Motor neuron (in vitro differentiated cells): ENCODE measurements at regions not wholly inside any gene's neighbourhood (a gene's known extent, or its start where the extent isn't known, plus 50 kb on each side); places are given as distances from the start of the nearest gene placed in this dataset.

Experiments used
- ATAC-seq, 8 experiments: fragments of 200-7000 bp; cut with Tn5 transposase; replicated peaks in 6 of 8; 2 replicates each; pipeline ENCODE4 v1.8.0; 2021; ENCODE audit warnings: mild to moderate bottlenecking in 8 of 8, moderate library complexity in 8 of 8
- H3K27ac ChIP-seq, 2 donors: fragments of 250-450 bp; sonication (Bioruptor Pico); 2 replicates each; pipeline ENCODE4 v1.9.0; 2021; ENCODE audit warnings: antibody characterized with exemption in 2 of 2, mild to moderate bottlenecking in 2 of 2, moderate library complexity in 1 of 2
- H3K4me1 ChIP-seq, 2 donors: fragments of 250-450 bp; sonication (Bioruptor Pico); replicated peaks in 1 of 2; 2 replicates each; pipeline ENCODE4 v1.6.1; 2021; ENCODE audit warnings: antibody characterized with exemption in 2 of 2, mild to moderate bottlenecking in 2 of 2, moderate library complexity in 1 of 2
- H3K4me3 ChIP-seq, 5 donors: fragments of 250-450 bp; sonication (Bioruptor Pico); 2 replicates each; pipeline ENCODE4 v1.9.0; 2021; ENCODE audit warnings: antibody characterized with exemption in 5 of 5, mild to moderate bottlenecking in 5 of 5, moderate library complexity in 4 of 5
- WGBS, 10 experiments: fragments of 450-650 bp; shearing (Covaris generic); methylation state at CpG; one replicate each; pipeline ENCODE4 v1.0.0; 2022; 5-methylcytosine and 5-hydroxymethylcytosine counted together
- in situ Hi-C, 9 experiments: fragments of 400-800 bp; cut with MboI; loops; one replicate each; pipeline ENCODE4 v1.15.0; 2021; ENCODE audit warnings: low sequenced_read_pairs in 9 of 9, low pct_unique_long_range_greater_than_20kb in 2 of 9; ENCODE audit not compliant: unreplicated experiment in 9 of 9

DNA sequence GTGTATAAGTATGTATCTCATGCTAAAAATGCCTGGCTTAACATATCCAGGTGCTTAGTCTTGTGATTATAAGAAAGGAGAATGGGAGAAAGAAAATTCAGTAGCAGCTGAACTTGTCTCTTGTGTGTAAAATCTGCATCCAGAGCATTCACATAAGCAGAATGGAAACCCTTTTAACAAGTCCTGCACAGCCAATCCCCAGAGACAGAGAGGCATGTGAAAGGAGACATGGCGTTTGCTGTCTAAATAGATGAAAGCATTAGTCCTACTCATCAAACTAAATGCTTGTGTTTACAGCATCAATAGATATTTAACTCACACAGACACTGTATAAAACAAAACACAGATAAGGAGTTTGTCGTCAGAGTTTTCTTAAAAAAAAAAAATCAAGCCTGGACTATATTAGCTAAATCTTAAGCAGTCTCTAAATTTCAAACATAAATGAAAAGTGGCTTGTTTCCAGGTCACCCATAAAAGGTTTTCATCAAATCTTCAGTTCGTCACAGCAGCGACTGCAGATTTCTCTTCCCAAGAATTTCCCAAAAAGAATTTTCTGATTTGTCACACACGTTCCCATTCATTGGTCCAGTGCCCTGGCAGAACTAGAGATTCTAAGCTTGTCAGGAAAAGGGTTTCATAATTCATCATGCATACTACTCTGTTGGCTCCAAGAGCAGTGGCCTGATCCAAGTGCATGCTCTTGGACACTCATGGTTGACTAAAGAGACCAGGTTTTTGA, 249.2 kb downstream of the BTG1 start:
- Histone ChIP-seq H3K4me1 (peaks cover 7 to 10% of the 10 kb centered on the region in 2 donors), H3K4me3 (no peak overlapping the region), H3K27ac (no peak overlapping the region)
- 18 to 100% (median 84%) methylated on average over 1 to 5 of the region's 5 CpGs for WGBS, 10 experiments
- in situ Hi-C loops: no loop called here
- no peak for ATAC-seq

DNA sequence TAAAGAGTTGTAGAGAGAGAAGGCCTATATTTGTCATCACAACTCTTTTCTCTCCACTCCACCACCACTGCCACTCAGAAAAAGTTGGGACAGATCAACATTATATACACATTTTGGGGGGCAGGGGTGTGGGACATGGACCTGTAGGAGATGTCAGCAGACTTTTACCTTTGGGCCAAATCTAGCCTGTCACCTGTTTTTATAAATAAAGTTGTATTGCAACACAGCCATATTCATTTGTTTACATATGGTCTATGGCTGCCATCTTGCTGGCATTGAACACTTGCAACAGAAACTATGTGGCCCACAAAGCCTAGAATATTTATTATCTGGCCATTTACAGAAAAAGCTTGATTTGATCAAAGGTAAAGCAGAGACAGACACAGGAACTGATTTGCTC, 250.7 kb downstream of the BTG1 start:
- ATAC-seq: no peak
- in situ Hi-C loops: no loop called here
- H3K4me1 ChIP-seq: peaks cover 7 to 13% of the 10 kb centered on the region in 2 donors
- no peak overlapping the region for H3K4me3 ChIP-seq
- no peak overlapping the region for H3K27ac ChIP-seq

DNA sequence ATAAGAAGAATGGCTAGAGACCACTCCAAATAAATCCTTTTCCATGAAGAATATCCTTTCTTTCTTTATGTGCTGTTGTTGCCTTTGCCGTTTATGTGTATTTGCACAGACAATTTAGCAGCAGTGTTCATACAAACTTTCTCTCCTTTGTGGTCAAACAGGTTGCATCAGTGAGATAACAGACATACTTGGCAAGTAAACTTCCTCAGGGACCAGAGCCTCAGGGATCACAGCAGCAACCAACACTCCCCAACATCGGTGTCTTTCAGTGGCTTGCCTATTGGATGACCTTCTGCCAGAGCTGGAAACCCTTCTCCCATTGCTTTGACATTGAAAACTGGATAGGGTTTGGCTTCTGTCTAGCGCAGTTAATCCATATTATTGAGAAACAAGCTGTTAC, 252.2 kb downstream of the BTG1 start:
- Histone ChIP-seq H3K4me3 (no peak overlapping the region), H3K4me1 (peaks cover 7 to 13% of the 10 kb centered on the region in 2 donors), H3K27ac (no peak overlapping the region)
- WGBS, 10 experiments: 88 to 100% (median 100%) methylated on average over 1 to 3 of the region's 3 CpGs
- no peak for ATAC-seq
- in situ Hi-C loops: no loop called here

DNA sequence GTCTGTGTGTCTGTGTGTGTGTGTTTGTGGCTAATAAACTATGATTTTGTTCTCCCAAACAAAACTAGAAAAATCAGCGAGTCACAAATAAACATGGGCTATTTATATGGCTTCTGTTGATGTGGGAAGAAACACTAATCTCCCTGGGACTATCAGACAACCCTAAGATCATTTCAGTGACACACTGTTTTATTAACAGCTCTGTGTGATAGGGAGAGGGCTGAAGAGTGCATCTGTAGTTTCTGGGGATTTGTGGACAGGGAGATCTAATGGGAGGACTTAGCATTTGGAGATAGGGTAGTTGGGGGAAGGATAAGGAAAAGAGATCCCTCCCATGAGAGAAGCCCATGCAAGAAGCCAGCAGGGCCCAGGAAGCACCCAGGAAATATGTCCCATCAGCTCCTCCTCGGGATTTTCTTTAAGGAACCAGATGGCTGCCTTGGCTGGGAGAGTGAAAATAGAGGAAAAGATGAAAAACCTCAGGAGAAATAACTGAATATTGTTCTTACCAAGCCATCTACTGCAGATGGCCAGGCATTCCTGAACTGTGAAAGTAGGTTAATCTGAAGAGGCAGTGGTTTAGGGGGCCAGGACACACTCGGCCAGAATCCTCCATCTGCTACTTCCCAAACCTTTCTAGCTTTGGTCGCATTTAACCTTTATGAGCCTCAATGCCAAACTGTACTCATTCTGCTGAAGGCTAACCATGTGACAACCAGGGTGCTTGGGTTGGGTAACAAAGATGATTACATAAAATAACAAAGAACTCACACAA, 253.4 kb downstream of the BTG1 start:
- no peak overlapping the region for H3K27ac ChIP-seq
- in situ Hi-C loops: no loop called here
- WGBS, 10 experiments: 14 to 100% (median 72%) methylated on average over 1 to 4 of the region's 4 CpGs
- peak in 1 of 8 experiments; percentile 33 for ATAC-seq
- peaks cover 7 to 13% of the 10 kb centered on the region in 2 donors for H3K4me1 ChIP-seq
- H3K4me3 ChIP-seq: no peak overlapping the region

DNA sequence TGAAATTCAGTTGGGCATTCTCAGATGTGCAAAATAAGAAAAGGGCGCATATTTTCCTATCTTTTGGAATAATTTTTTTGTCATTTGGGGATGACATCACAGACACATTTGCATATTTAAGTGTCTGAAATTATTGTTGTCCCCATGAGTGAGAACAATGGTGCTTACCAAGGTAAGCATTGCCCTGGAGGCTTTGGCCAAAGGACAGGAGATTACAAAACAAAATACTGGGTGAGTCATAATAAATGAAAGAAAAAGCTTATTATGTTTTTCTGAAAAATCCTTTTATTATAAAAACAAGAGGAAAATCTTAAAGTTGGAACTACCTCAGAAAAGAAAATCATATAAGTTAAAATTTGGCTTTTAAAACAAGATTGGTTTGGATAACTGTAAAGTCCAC, 254.9 kb downstream of the BTG1 start:
- H3K4me3 ChIP-seq: no peak overlapping the region
- in situ Hi-C loops: no loop called here
- peaks cover 7 to 16% of the 10 kb centered on the region in 2 donors for H3K4me1 ChIP-seq
- no peak for ATAC-seq
- WGBS, 10 experiments: 67 to 100% (median 100%) methylated on average over 1 of the region's 1 CpG
- no peak overlapping the region for H3K27ac ChIP-seq

DNA sequence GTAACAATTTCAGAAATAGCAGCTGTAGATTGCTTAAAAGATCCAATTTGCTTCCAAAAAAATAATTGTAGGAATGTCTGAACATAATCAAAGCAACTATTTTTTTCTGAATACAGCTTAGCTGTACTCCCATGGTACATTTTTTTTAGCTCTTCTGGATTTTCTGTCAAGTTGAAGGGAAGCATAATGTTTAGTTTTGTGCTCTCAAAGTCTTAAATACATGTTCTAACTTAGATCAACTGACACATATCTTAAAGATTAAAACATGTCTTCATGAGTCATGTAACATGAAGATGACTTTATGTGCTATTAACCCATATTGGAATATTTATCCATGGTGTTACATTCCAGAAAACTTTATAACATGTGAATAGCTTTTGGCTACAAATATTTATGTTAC, 255.7 kb downstream of the BTG1 start:
- Histone ChIP-seq H3K27ac (no peak overlapping the region), H3K4me1 (peaks cover 10 to 20% of the 10 kb centered on the region in 2 donors), H3K4me3 (no peak overlapping the region)
- in situ Hi-C loops: no loop called here
- no peak for ATAC-seq

DNA sequence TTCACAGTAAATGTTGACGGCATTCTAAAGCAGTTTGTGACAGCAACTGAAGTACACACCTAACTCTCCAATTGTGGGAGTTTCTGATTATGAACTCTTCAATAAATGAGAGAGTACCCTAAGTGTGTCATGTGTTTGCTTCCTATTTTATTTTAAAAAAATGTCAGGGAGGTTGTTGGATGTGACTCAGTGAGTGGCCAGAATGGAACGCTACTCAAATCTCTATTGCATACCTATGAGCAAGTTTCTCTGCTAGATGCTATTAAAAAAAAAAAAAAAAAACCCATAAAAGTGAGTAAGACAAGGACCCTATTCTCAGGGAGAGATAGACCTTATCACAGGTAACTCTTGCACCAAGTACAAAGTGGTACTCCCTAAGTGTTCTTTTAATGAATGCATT, 256.6 kb downstream of the BTG1 start:
- no peak for ATAC-seq
- WGBS, 10 experiments: 71 to 100% (median 100%) methylated on average over 1 to 2 of the region's 2 CpGs; no CpG with 5 or more reads in 1 of the 10 experiments
- Histone ChIP-seq H3K4me1 (peaks cover 18 to 29% of the 10 kb centered on the region in 2 donors), H3K4me3 (no peak overlapping the region), H3K27ac (no peak overlapping the region)
- in situ Hi-C loops: no loop called here

DNA sequence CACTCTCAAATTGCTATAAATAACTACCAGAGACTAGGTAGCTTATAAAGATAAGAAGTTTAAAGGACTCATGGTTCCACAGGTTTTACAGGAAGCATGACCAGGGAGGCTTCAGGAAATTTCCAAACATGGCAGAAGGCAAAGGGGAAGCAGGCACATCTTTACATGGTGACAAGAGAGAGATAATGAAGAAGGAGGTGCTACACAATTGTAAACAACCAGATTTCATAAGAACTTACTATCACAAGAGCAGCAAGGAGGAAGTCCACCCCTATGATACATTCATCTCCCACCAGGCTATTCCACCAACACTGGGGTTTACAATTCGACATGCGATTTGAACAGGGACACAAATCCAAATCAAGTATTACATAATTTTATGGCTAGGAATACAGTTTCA, 257.7 kb downstream of the BTG1 start:
- 83 to 100% (median 93%) methylated on average over 1 to 2 of the region's 2 CpGs; no CpG with 5 or more reads in 1 of the 10 experiments for WGBS, 10 experiments
- in situ Hi-C loops: no loop called here
- peaks cover 22 to 40% of the 10 kb centered on the region in 2 donors for H3K4me1 ChIP-seq
- H3K27ac ChIP-seq: no peak overlapping the region
- ATAC-seq: no peak
- H3K4me3 ChIP-seq: no peak overlapping the region

DNA sequence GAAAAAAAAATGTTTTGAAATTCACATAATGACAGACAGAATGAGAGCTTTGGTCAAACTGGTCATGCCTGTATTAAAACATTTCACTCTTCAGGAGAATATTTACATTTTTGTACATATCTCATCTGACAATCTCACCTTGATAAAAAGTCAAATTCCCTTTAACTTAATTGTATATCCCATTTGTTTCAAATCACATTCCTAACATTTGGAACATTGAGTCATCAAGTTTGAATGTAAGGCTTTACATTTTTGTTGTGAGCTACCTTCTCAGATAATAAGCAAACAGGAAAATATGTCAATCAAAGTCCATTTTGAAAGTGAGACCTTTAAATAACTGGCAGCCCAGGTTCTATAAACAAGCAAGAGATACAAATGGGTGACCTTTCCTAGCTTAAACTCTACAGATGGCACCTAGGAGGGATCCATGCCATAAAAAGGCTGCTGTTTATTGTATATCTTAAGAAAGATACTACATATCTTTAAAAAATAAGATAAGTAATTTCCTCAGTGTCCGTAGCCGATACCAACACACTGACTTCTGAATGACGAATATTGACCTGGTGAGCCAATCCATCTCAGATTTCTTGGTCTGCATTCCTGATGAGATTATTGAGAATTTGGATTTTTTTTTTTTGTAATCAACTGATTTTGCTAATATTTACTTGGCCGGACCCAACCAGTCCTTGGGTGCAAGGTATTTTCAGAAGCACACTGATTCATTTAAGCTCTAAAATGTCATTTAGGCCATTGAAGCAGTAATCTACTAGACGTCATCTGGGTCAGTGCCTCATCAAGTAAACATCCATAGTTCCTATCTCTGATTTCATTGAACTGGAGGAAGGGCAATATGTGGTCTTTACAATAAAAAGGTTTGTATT, 259.6 kb downstream of the BTG1 start:
- no peak overlapping the region for H3K27ac ChIP-seq
- 85 to 100% (median 95%) methylated on average over 4 to 5 of the region's 5 CpGs; no CpG with 5 or more reads in 1 of the 10 experiments for WGBS, 10 experiments
- H3K4me3 ChIP-seq: no peak overlapping the region
- peaks cover 22 to 32% of the 10 kb centered on the region in 2 donors for H3K4me1 ChIP-seq
- no peak for ATAC-seq
- in situ Hi-C loops: no loop called here

DNA sequence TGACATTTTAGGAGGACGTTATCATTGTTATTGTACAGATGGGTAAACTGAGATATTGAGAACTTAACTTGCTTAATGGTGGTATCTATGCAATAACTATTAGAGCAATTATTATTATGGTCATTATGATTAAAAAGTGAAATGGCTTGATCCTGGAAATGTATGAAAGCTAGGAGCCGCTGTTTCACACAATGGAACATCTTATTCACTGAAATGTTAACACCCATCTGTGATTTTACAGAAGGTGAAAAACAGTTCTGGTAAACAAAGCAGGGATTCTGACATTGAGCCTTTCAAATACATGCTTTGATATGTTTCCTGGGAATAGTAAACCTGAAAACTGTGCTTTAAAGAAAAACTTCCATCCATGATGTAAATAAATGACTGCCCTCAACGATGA, 261.4 kb downstream of the BTG1 start:
- peak in 5 of 8 experiments; percentile 9 to 30 (median 19) for ATAC-seq
- Histone ChIP-seq H3K27ac (peak overlapping the region; percentile 40 to 52), H3K4me1 (peaks cover 22 to 35% of the 10 kb centered on the region in 2 donors), H3K4me3 (no peak overlapping the region)
- in situ Hi-C loops: no loop called here
- WGBS, 10 experiments: 27 to 100% (median 70%) methylated on average over 1 to 3 of the region's 3 CpGs; no CpG with 5 or more reads in 1 of the 10 experiments

DNA sequence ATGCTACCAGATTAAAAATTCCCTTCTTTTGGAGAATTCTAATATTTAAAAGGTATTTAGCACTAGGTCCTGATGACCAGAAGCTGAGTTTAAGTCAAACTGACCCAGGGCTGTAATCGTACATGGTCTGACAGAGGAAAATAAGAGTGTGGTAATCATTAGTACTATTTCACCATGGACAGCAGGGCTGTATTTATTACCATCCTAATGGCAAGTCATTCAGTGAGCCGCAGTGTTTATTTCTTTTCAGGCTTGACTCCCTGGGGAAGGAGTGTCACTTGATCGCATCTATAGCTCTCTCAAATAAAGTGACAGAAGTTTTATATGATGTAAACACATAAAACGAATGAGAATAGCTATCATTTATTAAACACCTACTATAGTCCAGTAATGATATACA, 261.8 kb downstream of the BTG1 start:
- in situ Hi-C loops: no loop called here
- H3K4me3 ChIP-seq: no peak overlapping the region
- 0 to 90% (median 21%) methylated on average over 1 to 4 of the region's 4 CpGs for WGBS, 10 experiments
- H3K4me1 ChIP-seq: peaks cover 22 to 35% of the 10 kb centered on the region in 2 donors
- no peak overlapping the region for H3K27ac ChIP-seq
- ATAC-seq: peak in 5 of 8 experiments; percentile 96 to 99 (median 98)

DNA sequence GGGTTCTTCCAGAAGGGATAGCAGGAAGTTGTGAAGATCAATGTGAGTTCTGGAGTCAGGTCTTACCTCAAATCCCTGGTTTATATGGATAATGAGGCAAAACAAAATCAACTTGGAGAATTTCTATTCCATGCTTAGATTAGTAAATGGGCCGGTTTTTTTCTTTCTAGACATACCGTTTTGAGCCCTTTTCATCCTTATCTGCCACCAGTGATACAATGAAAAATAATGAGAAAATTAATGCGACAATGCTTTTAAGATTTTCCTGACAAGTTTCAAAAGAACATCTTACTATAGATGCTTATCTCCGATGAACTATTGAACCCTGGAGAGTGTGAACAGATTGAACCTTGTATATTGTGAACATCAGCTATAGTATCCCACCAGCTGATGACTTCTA, 262.7 kb downstream of the BTG1 start:
- no peak overlapping the region for H3K27ac ChIP-seq
- no peak overlapping the region for H3K4me3 ChIP-seq
- 0 to 100% (median 78%) methylated on average over 1 to 4 of the region's 4 CpGs for WGBS, 10 experiments
- in situ Hi-C loops: no loop called here
- ATAC-seq: no peak
- peaks cover 22 to 35% of the 10 kb centered on the region in 2 donors for H3K4me1 ChIP-seq

DNA sequence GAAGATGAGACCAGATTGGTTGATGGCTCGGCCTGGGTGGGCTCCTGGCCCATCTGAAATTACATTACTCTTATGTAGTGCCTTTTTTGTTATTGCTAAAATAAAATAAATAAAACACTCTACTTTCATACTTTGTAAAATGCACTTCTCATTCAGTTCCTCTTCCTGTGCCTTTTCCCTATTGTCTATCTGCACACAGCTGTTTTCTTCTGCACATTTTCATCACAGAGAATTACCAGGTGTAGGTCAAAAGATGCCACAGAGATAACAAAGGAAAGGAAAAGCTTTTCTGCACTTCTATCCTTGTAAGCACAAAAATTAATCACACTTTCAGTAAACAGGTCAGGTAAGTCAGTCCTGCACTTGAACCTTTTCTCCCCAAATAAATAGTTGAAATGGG, 265.1 kb downstream of the BTG1 start:
- H3K4me1 ChIP-seq: peaks cover 25 to 32% of the 10 kb centered on the region in 2 donors
- 33 to 100% (median 83%) methylated on average over 1 of the region's 1 CpG; no CpG with 5 or more reads in 2 of the 10 experiments for WGBS, 10 experiments
- in situ Hi-C loops: no loop called here
- no peak overlapping the region for H3K4me3 ChIP-seq
- H3K27ac ChIP-seq: no peak overlapping the region
- no peak for ATAC-seq
